Cardiac muscle cell (in vitro differentiated cells and primary cell): ENCODE measurements at regions not wholly inside any gene's neighbourhood (a gene's known extent, or its start where the extent isn't known, plus 50 kb on each side); places are given as distances from the start of the nearest gene placed in this dataset.
"Not testable (repeated sequence)": the region's sequence is repeated elsewhere in the genome, so short reads cannot be mapped to it uniquely, and the experiment has no call there.

Source experiments
- DNase-seq, 2 donors: peaks; one replicate each; pipeline versions ENCODE4 v3.0.0 to v3.0.0-alpha.2; 2010 to 2017; ENCODE audit warnings: low read depth in 1 of 2, low spot score in 1 of 2
- H3K27ac ChIP-seq: fragments of 200-600 bp; sonication (generic); 2 replicates; pipeline ENCODE4 v1.5.1; 2016
- H3K27me3 ChIP-seq: fragments of 200-600 bp; sonication (generic); 2 replicates; pipeline ENCODE4 v1.6.0; 2016; ENCODE audit warnings: control low read depth
- H3K36me3 ChIP-seq: fragments of 200-600 bp; sonication (generic); 2 replicates; pipeline ENCODE4 v1.5.1; 2016; ENCODE audit warnings: control low read depth
- H3K4me1 ChIP-seq: fragments of 200-600 bp; sonication (generic); 2 replicates; pipeline ENCODE4 v1.8.1; 2017; ENCODE audit warnings: low read depth, mild to moderate bottlenecking, mixed run types
- H3K4me3 ChIP-seq: fragments of 200-600 bp; sonication (generic); 2 replicates; pipeline ENCODE4 v1.5.1; 2016; ENCODE audit warnings: mild to moderate bottlenecking
- H3K9me3 ChIP-seq: fragments of 200-600 bp; sonication (generic); 2 replicates; pipeline ENCODE4 v1.5.1; 2017; ENCODE audit warnings: low read depth, mild to moderate bottlenecking, control low read depth
- TF ChIP-seq, protein P1 (sequence below): IDR thresholded peaks from 2 replicates; pipeline ENCODE4 v1.5.1; 2012; ENCODE audit warnings: low read depth, mild to moderate bottlenecking, low read length

GRCh38 chr9:104362912-104363472, 141.1 kb upstream of the OR13F1 start:
- H3K4me1 ChIP-seq: no peaks in the 10 kb centered on the region
- no peaks in the 10 kb centered on the region for H3K36me3 ChIP-seq
- no peak for DNase-seq
- H3K4me3 ChIP-seq: no peak overlapping the region
- H3K9me3 ChIP-seq: no peaks in the 10 kb centered on the region
- no peaks in the 10 kb centered on the region for H3K27me3 ChIP-seq
- H3K27ac ChIP-seq: no peak overlapping the region
- TF ChIP-seq, protein P1, sequence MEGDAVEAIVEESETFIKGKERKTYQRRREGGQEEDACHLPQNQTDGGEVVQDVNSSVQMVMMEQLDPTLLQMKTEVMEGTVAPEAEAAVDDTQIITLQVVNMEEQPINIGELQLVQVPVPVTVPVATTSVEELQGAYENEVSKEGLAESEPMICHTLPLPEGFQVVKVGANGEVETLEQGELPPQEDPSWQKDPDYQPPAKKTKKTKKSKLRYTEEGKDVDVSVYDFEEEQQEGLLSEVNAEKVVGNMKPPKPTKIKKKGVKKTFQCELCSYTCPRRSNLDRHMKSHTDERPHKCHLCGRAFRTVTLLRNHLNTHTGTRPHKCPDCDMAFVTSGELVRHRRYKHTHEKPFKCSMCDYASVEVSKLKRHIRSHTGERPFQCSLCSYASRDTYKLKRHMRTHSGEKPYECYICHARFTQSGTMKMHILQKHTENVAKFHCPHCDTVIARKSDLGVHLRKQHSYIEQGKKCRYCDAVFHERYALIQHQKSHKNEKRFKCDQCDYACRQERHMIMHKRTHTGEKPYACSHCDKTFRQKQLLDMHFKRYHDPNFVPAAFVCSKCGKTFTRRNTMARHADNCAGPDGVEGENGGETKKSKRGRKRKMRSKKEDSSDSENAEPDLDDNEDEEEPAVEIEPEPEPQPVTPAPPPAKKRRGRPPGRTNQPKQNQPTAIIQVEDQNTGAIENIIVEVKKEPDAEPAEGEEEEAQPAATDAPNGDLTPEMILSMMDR: no peak

- no peaks in the 10 kb centered on the region for H3K27me3 ChIP-seq
- no peak overlapping the region for H3K27ac ChIP-seq
- no peak overlapping the region for H3K4me3 ChIP-seq
- no peaks in the 10 kb centered on the region for H3K4me1 ChIP-seq
- TF ChIP-seq, protein P1: no peak
- no peaks in the 10 kb centered on the region for H3K9me3 ChIP-seq
- DNase-seq: no peak
- H3K36me3 ChIP-seq: no peaks in the 10 kb centered on the region
Measured at GRCh38 chr9:104367507-104367906, 136.6 kb upstream of the OR13F1 start.

GRCh38 chr9:104368318-104368717, 135.7 kb upstream of the OR13F1 start:
- H3K27ac ChIP-seq, H3K36me3 ChIP-seq, DNase-seq, H3K27me3 ChIP-seq, H3K4me1 ChIP-seq, H3K9me3 ChIP-seq, H3K4me3 ChIP-seq: not testable (repeated sequence)

GRCh38 chr9:104374711-104375110, 129.4 kb upstream of the OR13F1 start:
- TF ChIP-seq, protein P1: no peak
- Histone ChIP-seq H3K4me3 (no peak overlapping the region), H3K36me3 (no peaks in the 10 kb centered on the region), H3K27me3 (no peaks in the 10 kb centered on the region), H3K4me1 (no peaks in the 10 kb centered on the region), H3K9me3 (no peaks in the 10 kb centered on the region), H3K27ac (no peak overlapping the region)
- DNase-seq: no peak

DNA sequence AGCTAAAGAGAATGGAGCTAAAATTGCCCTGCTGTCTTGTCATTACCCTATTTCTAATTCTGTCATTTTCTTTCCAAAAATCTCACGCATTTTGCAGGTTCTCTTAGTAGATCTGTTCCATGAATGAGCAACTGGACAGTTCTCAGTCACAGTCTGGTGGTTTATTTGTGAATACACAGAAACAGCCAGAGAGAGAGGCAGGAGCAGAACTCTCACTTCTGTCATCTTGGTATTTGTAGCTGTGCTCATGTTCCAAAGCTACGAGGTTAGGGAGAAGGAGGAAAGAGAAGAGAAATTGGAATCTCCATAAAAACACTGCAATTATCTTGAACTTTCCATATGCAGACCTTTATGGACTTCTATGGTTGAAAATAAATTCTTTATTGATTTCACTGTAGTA, 118.0 kb upstream of the OR13F1 start:
- DNase-seq: peak in 1 of 2 donors; percentile 4
- Histone ChIP-seq H3K4me1 (peaks cover 4% of the 10 kb centered on the region), H3K27me3 (no peaks in the 10 kb centered on the region), H3K9me3 (no peaks in the 10 kb centered on the region), H3K27ac (no peak overlapping the region), H3K4me3 (no peak overlapping the region), H3K36me3 (no peaks in the 10 kb centered on the region)
- TF ChIP-seq, protein P1: no peak

DNA sequence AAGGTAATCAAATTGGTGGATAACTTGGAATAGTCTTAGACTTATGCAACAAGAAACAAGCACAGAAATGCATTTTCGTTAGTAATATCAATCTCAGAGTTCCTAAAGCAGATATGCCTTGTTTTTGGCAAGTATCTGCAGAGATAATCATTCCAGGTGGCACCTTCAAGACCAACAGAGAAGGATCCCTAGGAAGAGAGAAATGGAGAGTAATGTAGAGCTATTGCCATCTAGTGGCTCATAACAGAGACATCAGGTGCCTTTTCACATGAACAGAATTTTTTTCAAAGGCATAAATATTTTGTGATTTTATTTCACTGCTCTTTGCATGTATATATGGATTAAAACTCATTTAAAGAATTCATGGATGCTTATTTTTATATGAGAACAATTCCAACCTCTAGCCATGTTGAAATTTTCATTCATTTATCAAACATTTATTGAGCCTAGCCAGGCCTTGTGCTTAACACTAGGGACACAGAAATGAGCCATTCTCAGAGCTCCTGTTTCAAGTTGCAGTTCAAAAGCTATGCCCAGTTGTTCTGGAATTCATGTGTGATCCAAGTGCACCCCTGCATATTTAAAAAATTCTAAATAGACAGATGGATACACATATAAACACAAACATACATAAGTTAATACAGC, 117.5 kb upstream of the OR13F1 start:
- peak; percentile 52 to 62 for DNase-seq
- Histone ChIP-seq H3K9me3 (no peaks in the 10 kb centered on the region), H3K4me3 (no peak overlapping the region), H3K27ac (no peak overlapping the region), H3K36me3 (no peaks in the 10 kb centered on the region), H3K27me3 (no peaks in the 10 kb centered on the region), H3K4me1 (peaks cover 4% of the 10 kb centered on the region)
- TF ChIP-seq, protein P1: peak; percentile 72
